ENCODE measurements at regions not wholly inside any gene's neighbourhood (a gene's known extent, or its start where the extent isn't known, plus 50 kb on each side); places are given as distances from the start of the nearest gene placed in this dataset.

GRCh38 chrX:44733931-44734330 lies 109.9 kb upstream of the DUSP21 start:
- Histone ChIP-seq H3K27me3 (ENCODE audit: control insufficient read depth, insufficient read depth, low read length) (no peaks in the 10 kb centered on the region), H3K23ac (ENCODE audit: low read depth, low read length) (no peak overlapping the region), H2AK9ac (replicated peaks; ENCODE audit: low read depth, low read length, poor library complexity) (no peak overlapping the region), H3K56ac (ENCODE audit: extremely low read depth, insufficient read depth, low read length) (no peak overlapping the region), H3K27ac (ENCODE audit: insufficient read depth, low read length) (no peak overlapping the region), H4K91ac (ENCODE audit: insufficient read depth, low read depth, low read length) (no peak overlapping the region), H3K79me1 (ENCODE audit: low read depth in 1 of 2, low read length in 2 of 2) (no peaks in the 10 kb centered on the region), H3K9me1 (ENCODE audit: insufficient read depth, low read length) (no peaks in the 10 kb centered on the region), H2BK5ac (ENCODE audit: low read depth, low read length, poor library complexity, severe bottlenecking) (no peak overlapping the region), H2AFZ (replicated peaks; ENCODE audit: low read length, poor library complexity) (no peak overlapping the region), H2BK120ac (ENCODE audit: low read depth, low read length) (no peak overlapping the region), H4K8ac (ENCODE audit: low read depth in 2 of 2, low read length in 2 of 2) (no peak overlapping the region), H2BK20ac (ENCODE audit: low read depth, low read length) (no peak overlapping the region), H3K18ac (ENCODE audit: low read depth, low read length) (no peak overlapping the region), H3K9me3 (ENCODE audit: control insufficient read depth, insufficient read depth, low read length) (no peaks in the 10 kb centered on the region), H2AK5ac (ENCODE audit: low read depth, low read length) (no peak overlapping the region), H3K4me2 (ENCODE audit: low read depth, low read length) (no peak overlapping the region), H3K14ac (replicated peaks; ENCODE audit: low read depth, low read length) (no peak overlapping the region), H3K9ac (ENCODE audit: low read depth, low read length) (no peak overlapping the region), H4K20me1 (ENCODE audit: insufficient read depth, low read length) (no peaks in the 10 kb centered on the region), H2BK15ac (ENCODE audit: low read depth, low read length) (no peak overlapping the region), H3K4ac (ENCODE audit: low read depth, low read length) (no peak overlapping the region), H3K4me3 (ENCODE audit: insufficient read depth, low read depth, low read length) (no peak overlapping the region), H3K36me3 (ENCODE audit: control insufficient read depth, insufficient read depth, low read length) (no peaks in the 10 kb centered on the region), H4K5ac (ENCODE audit: low read depth, low read length) (no peak overlapping the region), H3K4me1 (ENCODE audit: control insufficient read depth, insufficient read depth, low read length) (no peaks in the 10 kb centered on the region)
- ATAC-seq (ENCODE audit: low read depth) (no peak), DNase-seq (peak; percentile 4)
- no TSS peak for BruUV-seq (replicated peaks)
- in situ Hi-C loops (cut with MboI; ENCODE audit: low sequenced_read_pairs): no loop called here
- dilution Hi-C loops (cut with HindIII; ENCODE audit: low sequenced_read_pairs, unreplicated experiment): no loop called here
- TF ChIP-seq CHD1 (IDR thresholded peaks at IDR 0.05; ENCODE audit: low read depth, low read length) (no peak), CEBPB (IDR thresholded peaks at IDR 0.05; ENCODE audit: low read depth, low read length) (no peak), BHLHE40 (IDR thresholded peaks at IDR 0.05; ENCODE audit: low read depth, low read length) (no peak), FOS (IDR thresholded peaks at IDR 0.05; ENCODE audit: low read depth, low read length) (no peak), SMC3 (IDR thresholded peaks at IDR 0.05; ENCODE audit: low read depth, low read length) (no peak), USF2 (IDR thresholded peaks at IDR 0.05; ENCODE audit: low read depth, low read length) (no peak), RFX5 (IDR thresholded peaks at IDR 0.05; ENCODE audit: low read depth, low read length) (no peak), CTCF (conservative IDR thresholded peaks at IDR 0.05; ENCODE audit: low read depth, low read length) (no peak), RCOR1 (IDR thresholded peaks at IDR 0.05; ENCODE audit: insufficient replicate concordance, low read length) (no peak)
- intact Hi-C loops (cut with micrococcal nuclease): no loop called here
- CTCF ChIA-PET: interaction anchor here (0.5 kb wide), 1 partner anchor 78 kb away, joined by 5 read pairs; no protein-coding TSS in a partner anchor
- POLR2A ChIA-PET (ENCODE audit: unreplicated experiment): no interaction called here

All from IMR-90 (cell line).